ENCODE measurements at regions not wholly inside any gene's neighbourhood (a gene's known extent, or its start where the extent isn't known, plus 50 kb on each side); places are given as distances from the start of the nearest gene placed in this dataset.

- no peak for TF ChIP-seq CTCF (conservative IDR thresholded peaks at IDR 0.05)
- TF ChIP-seq EZH2 (IDR thresholded peaks at IDR 0.05; ENCODE audit: low read depth): no peak
Observed at GRCh38 chr3:176914764-176915163, 282.5 kb downstream of the TBL1XR1 start.

Measured in PC-9 (cell line).